Thoracic aorta (tissue), 2 donors: ENCODE measurements at regions not wholly inside any gene's neighbourhood (a gene's known extent, or its start where the extent isn't known, plus 50 kb on each side); places are given as distances from the start of the nearest gene placed in this dataset.

Source experiments
- ATAC-seq: fragments of 150-250 bp; one replicate; pipeline ENCODE4 v1.8.0; 2017; ENCODE audit warnings: low read depth; ENCODE audit not compliant: insufficient number of reproducible peaks, low FRiP score
- DNase-seq: peaks from one replicate; pipeline ENCODE4 v3.0.0-alpha.2; 2020; ENCODE audit warnings: low spot score
- H3K27ac ChIP-seq, 2 donors: fragments of 200-600 bp; sonication (generic); 1 replicate in 1 of 2; 2 replicates in 1 of 2; pipeline ENCODE4 v1.5.1; 2016; ENCODE audit warnings: mild to moderate bottlenecking in 2 of 2, moderate library complexity in 2 of 2
- H3K27me3 ChIP-seq: fragments of 200-600 bp; sonication (generic); replicated peaks from 2 replicates; pipeline ENCODE4 v1.6.0; 2016; ENCODE audit warnings: mild to moderate bottlenecking; ENCODE audit not compliant: insufficient read depth
- H3K36me3 ChIP-seq: fragments of 200-600 bp; sonication (generic); one replicate; pipeline ENCODE4 v1.5.1; 2016
- H3K4me1 ChIP-seq, 2 donors: fragments of 200-600 bp; sonication (generic); 1 replicate in 1 of 2; 2 replicates in 1 of 2; pipeline versions ENCODE4 v1.5.1 to v1.6.0; 2016; ENCODE audit warnings: low read depth in 2 of 2, mild to moderate bottlenecking in 1 of 2; ENCODE audit not compliant: control insufficient read depth in 1 of 2
- H3K4me3 ChIP-seq: fragments of 200-600 bp; sonication (generic); 2 replicates; pipeline ENCODE4 v1.5.1; 2016; ENCODE audit warnings: mild to moderate bottlenecking
- H3K9me3 ChIP-seq: fragments of 200-600 bp; sonication (generic); 2 replicates; pipeline ENCODE4 v1.5.1; 2016
- TF ChIP-seq, protein P1 (sequence below): fragments of 200-600 bp; sonication (generic); IDR thresholded peaks from one replicate; pipeline ENCODE4 v1.5.1; 2019; ENCODE audit warnings: antibody characterized with exemption

DNA sequence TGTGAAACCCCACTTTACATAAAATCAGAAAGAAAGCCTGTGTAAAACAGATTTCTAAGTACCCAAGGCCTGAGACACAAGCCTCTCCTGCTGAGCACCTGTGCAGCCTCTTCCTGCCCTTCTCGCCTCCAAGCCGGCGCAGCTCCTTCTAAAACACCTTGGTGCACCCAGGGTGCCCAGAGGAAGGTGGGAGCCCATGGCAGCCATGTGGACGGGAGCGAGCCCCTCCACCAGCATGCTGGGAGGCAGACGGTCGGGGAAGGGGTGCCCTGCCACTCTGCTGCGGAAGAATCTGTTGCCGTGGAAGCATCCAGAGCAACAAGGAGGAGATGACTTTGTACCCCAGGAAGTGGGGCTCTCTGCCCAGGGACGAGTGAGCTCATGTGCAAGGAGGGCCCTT lies 103.1 kb upstream of the C14orf180 start:
- TF ChIP-seq, protein P1, sequence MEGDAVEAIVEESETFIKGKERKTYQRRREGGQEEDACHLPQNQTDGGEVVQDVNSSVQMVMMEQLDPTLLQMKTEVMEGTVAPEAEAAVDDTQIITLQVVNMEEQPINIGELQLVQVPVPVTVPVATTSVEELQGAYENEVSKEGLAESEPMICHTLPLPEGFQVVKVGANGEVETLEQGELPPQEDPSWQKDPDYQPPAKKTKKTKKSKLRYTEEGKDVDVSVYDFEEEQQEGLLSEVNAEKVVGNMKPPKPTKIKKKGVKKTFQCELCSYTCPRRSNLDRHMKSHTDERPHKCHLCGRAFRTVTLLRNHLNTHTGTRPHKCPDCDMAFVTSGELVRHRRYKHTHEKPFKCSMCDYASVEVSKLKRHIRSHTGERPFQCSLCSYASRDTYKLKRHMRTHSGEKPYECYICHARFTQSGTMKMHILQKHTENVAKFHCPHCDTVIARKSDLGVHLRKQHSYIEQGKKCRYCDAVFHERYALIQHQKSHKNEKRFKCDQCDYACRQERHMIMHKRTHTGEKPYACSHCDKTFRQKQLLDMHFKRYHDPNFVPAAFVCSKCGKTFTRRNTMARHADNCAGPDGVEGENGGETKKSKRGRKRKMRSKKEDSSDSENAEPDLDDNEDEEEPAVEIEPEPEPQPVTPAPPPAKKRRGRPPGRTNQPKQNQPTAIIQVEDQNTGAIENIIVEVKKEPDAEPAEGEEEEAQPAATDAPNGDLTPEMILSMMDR: no peak
- ATAC-seq: no peak
- H3K4me1 ChIP-seq: no peaks in the 10 kb centered on the region
- no peak for DNase-seq
- H3K4me3 ChIP-seq: no peak overlapping the region
- H3K36me3 ChIP-seq: no peaks in the 10 kb centered on the region
- H3K9me3 ChIP-seq: peaks cover 2% of the 10 kb centered on the region
- no peaks in the 10 kb centered on the region for H3K27me3 ChIP-seq
- H3K27ac ChIP-seq: no peak overlapping the region

DNA sequence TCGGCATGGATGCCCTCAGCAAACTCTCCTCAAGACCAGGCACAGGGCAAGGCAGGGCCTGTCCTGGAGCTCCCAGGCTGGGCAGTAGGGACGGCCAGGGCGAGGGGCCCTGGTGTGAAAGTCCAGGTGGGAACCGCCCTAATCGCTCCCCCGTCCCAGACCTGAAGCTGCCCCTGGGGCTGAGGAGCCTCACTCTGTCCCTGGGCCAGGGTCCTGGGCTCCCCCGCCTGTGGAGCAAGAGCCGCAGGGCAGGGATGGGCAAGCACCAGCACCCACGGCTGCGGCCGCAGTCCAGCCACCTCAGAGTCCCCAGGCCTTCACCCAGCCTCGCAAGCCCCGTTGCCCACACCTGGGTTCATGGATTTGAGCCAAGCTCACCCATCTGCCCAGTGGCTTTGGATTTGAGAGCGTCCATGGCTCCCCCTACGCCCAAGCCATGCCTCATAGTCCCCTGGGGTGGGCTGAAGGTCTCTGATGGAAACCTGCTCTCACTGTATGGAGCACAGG lies 102.4 kb upstream of the C14orf180 start:
- Histone ChIP-seq H3K4me1 (no peaks in the 10 kb centered on the region), H3K4me3 (no peak overlapping the region), H3K36me3 (no peaks in the 10 kb centered on the region), H3K27ac (no peak overlapping the region), H3K9me3 (peaks cover 3% of the 10 kb centered on the region), H3K27me3 (no peaks in the 10 kb centered on the region)
- DNase-seq: no peak
- TF ChIP-seq, protein P1: no peak
- no peak for ATAC-seq

DNA sequence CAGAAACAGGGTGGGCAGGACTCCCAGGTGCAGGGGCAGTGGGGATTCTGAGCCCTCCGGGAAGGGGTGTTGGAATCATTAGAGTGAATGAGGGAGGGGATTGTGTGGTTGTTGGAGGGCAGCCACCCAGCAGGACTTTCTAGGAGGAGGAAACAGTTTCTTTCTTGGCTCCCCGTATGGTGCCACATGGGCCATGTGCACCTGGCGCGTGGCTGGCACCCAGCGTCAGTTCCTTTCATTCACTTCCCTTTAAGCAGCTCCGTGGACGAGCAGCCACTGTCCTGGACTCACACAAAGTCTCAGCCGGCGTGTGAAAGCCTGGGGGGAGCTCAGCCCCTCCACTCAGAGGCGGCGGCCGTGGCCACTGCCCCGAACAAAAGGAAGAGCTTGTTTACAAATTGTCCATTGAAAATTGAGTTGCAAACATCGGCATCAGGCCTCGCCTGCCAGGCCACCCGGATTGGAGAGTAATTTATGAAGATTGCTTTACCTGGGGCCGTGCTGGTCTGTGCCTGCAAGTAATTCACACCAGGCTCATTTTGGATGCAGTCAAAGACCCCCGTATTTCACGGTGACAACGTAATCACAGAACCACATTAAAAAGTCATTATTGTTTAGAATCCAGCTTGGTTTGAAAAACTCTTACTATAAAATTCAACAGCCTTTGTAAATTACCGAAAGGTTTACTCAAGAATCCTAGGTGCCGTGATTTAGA lies 101.7 kb upstream of the C14orf180 start:
- no peak for DNase-seq
- no peaks in the 10 kb centered on the region for H3K4me1 ChIP-seq
- no peaks in the 10 kb centered on the region for H3K27me3 ChIP-seq
- no peaks in the 10 kb centered on the region for H3K36me3 ChIP-seq
- H3K9me3 ChIP-seq: peaks cover 3% of the 10 kb centered on the region
- no peak for ATAC-seq
- no peak overlapping the region for H3K27ac ChIP-seq
- TF ChIP-seq, protein P1: no peak
- H3K4me3 ChIP-seq: no peak overlapping the region

GRCh38 chr14:104478656-104479055 lies 100.9 kb upstream of the C14orf180 start:
- Histone ChIP-seq H3K4me3 (no peak overlapping the region), H3K27me3 (no peaks in the 10 kb centered on the region), H3K27ac (no peak overlapping the region), H3K36me3 (no peaks in the 10 kb centered on the region), H3K9me3 (peaks cover 3% of the 10 kb centered on the region), H3K4me1 (no peaks in the 10 kb centered on the region)
- TF ChIP-seq, protein P1: no peak
- ATAC-seq: no peak
- DNase-seq: no peak

- ATAC-seq (no peak), DNase-seq (no peak)
- no peaks in the 10 kb centered on the region for H3K27me3 ChIP-seq
- TF ChIP-seq, protein P1: no peak
- H3K9me3 ChIP-seq: peaks cover 3% of the 10 kb centered on the region
- no peaks in the 10 kb centered on the region for H3K4me1 ChIP-seq
- no peak overlapping the region for H3K4me3 ChIP-seq
- no peak overlapping the region for H3K27ac ChIP-seq
- H3K36me3 ChIP-seq: no peaks in the 10 kb centered on the region
Observed at GRCh38 chr14:104479901-104480300, 99.7 kb upstream of the C14orf180 start.
